BLaER1 treated with 17β-estradiol and CSF1 and Interleukin-3, amounts not matched to agents 10 nM and 100 nM (cell line): ENCODE measurements at regions not wholly inside any gene's neighbourhood (a gene's known extent, or its start where the extent isn't known, plus 50 kb on each side); places are given as distances from the start of the nearest gene placed in this dataset.

Experiments
- H3K27ac ChIP-seq, 11 experiments: shearing (Covaris generic); formaldehyde crosslinking; 2 replicates each; pipeline ENCODE4 v1.8.1; 2022
- H3K27me3 ChIP-seq, 11 experiments: shearing (Covaris generic); formaldehyde crosslinking; 2 replicates each; pipeline ENCODE4 v1.8.1; 2022
- H3K36me3 ChIP-seq, 11 experiments: shearing (Covaris generic); formaldehyde crosslinking; 2 replicates each; pipeline ENCODE4 v1.8.1; 2022
- H3K4me1 ChIP-seq, 10 experiments: shearing (Covaris generic); formaldehyde crosslinking; 2 replicates each; pipeline ENCODE4 v1.8.1; 2022
- H3K4me2 ChIP-seq, 11 experiments: shearing (Covaris generic); formaldehyde crosslinking; 2 replicates each; pipeline ENCODE4 v1.8.1; 2022
- H3K4me3 ChIP-seq, 10 experiments: shearing (Covaris generic); formaldehyde crosslinking; 2 replicates each; pipeline ENCODE4 v1.8.1; 2022
- H3K9ac ChIP-seq, 11 experiments: shearing (Covaris generic); formaldehyde crosslinking; 2 replicates each; pipeline ENCODE4 v1.8.1; 2022
- H3K9me3 ChIP-seq, 11 experiments: shearing (Covaris generic); formaldehyde crosslinking; replicated peaks in 1 of 11; 2 replicates each; pipeline ENCODE4 v1.8.1; 2022
- H4K20me1 ChIP-seq, 11 experiments: shearing (Covaris generic); formaldehyde crosslinking; 2 replicates each; pipeline ENCODE4 v1.8.1; 2022
- Cebpa-rat ChIP-seq, 11 experiments: shearing (Covaris generic); IDR thresholded peaks; 2 replicates each; pipeline ENCODE4 v1.8.1; 2022

DNA sequence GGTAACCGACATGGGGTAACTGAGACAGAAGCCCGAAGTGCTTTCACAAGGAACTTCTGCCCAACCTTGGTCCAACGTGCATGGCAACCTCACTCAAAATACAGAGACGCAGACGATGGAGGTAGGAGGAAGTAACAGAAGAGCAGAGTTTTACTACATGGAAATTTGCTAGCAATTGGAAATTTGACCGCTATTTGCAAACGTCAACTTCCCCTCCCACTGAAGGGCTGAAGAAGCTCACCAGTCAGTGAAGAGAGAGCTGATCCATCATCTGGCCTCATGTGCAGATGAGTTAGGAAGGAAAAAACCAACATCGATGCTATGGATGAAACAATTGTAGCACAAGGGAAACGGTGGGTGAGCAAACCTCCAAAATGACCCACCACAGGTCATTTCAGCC, 196.7 kb downstream of the RGS3 start:
- no peak for TF ChIP-seq Cebpa-rat (IDR thresholded peaks at IDR 0.05)
- no peak overlapping the region for H3K9ac ChIP-seq
- H3K27me3 ChIP-seq, result no peaks in the 10 kb centered on the region
- no peak overlapping the region for H3K4me3 ChIP-seq
- 0 out of 22 replicates have a peak, but pooled peaks cover 0 to 6% (median 0%) of the 10 kb centered on the region in 11 experiments for H3K9me3 ChIP-seq
- H3K4me2 ChIP-seq, result peak overlapping the region in 3 of 11 experiments; percentile 35 to 79 (median 68); a peak in 5 of 22 replicates
- H4K20me1 ChIP-seq, result no peaks in the 10 kb centered on the region
- H3K36me3 ChIP-seq, result no peaks in the 10 kb centered on the region
- no peak overlapping the region for H3K27ac ChIP-seq
- peaks cover 25 to 59% (median 46%) of the 10 kb centered on the region in 10 experiments for H3K4me1 ChIP-seq

DNA sequence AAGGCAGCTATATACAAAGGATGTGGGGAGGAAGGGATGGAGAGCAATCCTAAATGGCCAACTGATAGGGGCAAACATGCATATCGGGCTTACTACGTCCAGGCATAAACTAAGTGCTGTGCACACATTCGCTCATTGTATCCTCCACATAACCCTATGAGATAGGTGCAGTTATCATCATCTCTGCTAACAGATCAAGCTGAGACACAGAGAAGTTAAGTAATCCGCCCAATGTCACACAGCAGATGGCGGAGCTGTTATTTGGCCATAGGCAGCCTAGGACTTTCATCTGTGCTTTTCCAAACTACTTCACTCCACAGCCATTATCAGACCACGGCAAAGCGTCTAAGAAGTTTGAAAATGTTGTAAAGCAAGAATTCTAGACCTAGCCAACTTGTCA, 197.5 kb downstream of the RGS3 start:
- no peak overlapping the region for H3K27ac ChIP-seq
- H3K36me3 ChIP-seq, result no peaks in the 10 kb centered on the region
- H3K9ac ChIP-seq, result no peak overlapping the region
- H3K4me2 ChIP-seq, result 0 out of 22 replicates have a peak overlapping the region, but pooled peaks of 1 of the 11 experiments have one; percentile 79
- H3K4me3 ChIP-seq, result no peak overlapping the region
- peaks cover 25 to 52% (median 44%) of the 10 kb centered on the region in 10 experiments for H3K4me1 ChIP-seq
- 0 out of 22 replicates have a peak, but pooled peaks cover 0 to 6% (median 0%) of the 10 kb centered on the region in 11 experiments for H3K9me3 ChIP-seq
- no peak for TF ChIP-seq Cebpa-rat (IDR thresholded peaks at IDR 0.05)
- H4K20me1 ChIP-seq, result no peaks in the 10 kb centered on the region
- H3K27me3 ChIP-seq, result no peaks in the 10 kb centered on the region

DNA sequence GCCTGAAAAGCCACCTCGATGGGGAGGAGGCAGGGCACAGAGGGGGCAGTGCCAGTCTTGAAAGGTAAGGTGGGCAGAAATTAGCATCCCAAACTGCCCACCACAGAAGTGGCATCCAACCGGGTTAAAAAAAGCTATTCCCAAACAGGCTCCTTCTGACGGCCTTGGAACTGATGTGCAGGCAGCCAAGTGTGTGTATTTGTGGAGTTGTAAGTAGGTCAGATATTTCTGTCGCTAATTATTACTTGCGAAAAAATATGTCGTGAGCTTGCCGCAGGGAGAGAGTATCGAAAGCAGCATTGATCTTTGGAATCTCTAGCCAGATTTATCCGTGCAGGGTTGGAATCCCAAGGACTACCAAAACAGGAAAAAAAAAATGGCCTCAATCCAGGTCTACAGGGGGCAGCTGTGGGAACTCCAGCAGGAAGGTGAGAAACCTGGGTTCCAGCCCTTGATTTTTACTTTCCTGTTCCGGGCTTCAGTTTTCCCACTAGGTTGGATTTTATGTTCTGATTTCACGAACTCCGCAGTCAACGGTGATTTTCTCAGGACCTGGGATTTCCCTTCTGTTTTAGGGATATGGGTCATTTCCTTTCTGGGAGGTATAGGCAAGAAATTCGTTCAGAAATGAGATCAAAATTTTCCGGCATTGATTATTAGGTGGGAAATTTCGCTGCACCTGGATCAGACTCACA, 200.8 kb downstream of the RGS3 start:
- Histone ChIP-seq H3K9ac (no peak overlapping the region), H3K27me3 (no peaks in the 10 kb centered on the region), H3K9me3 (0 out of 22 replicates have a peak, but pooled peaks cover 0 to 6% (median 0%) of the 10 kb centered on the region in 11 experiments), H3K4me1 (peaks cover 23 to 47% (median 31%) of the 10 kb centered on the region in 10 experiments), H3K4me3 (no peak overlapping the region), H3K27ac (no peak overlapping the region), H3K4me2 (peak overlapping the region in 7 of 11 experiments; percentile 0 to 31 (median 9); a peak in 6 of 22 replicates), H4K20me1 (no peaks in the 10 kb centered on the region), H3K36me3 (no peaks in the 10 kb centered on the region)
- TF ChIP-seq Cebpa-rat (IDR thresholded peaks at IDR 0.05), result no peak

DNA sequence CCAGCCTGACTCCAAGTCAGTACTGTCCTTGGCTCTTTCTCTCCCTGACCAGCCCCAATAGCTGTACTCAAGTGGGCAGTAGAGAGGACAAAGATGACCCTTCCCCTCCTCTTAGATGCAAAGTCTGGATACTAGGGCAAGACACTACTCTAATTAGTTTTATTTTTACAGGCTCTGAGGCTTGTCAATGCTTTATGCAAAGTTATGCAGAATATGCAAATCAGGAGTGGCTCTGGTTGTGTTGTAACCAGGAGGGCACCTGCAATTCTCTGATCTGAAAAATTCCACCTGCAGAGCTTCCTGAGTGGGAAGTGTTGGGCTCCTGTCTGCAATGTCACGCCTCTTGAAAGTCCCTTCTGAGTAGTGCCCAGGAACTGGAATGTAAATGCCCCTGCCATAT, 201.5 kb downstream of the RGS3 start:
- H3K4me2 ChIP-seq, result no peak overlapping the region
- no peaks in the 10 kb centered on the region for H4K20me1 ChIP-seq
- 0 out of 22 replicates have a peak, but pooled peaks cover 0 to 6% (median 0%) of the 10 kb centered on the region in 11 experiments for H3K9me3 ChIP-seq
- no peaks in the 10 kb centered on the region for H3K27me3 ChIP-seq
- H3K9ac ChIP-seq, result no peak overlapping the region
- no peaks in the 10 kb centered on the region for H3K36me3 ChIP-seq
- peaks cover 24 to 48% (median 33%) of the 10 kb centered on the region in 10 experiments for H3K4me1 ChIP-seq
- H3K27ac ChIP-seq, result no peak overlapping the region
- TF ChIP-seq Cebpa-rat (IDR thresholded peaks at IDR 0.05), result no peak
- H3K4me3 ChIP-seq, result no peak overlapping the region

DNA sequence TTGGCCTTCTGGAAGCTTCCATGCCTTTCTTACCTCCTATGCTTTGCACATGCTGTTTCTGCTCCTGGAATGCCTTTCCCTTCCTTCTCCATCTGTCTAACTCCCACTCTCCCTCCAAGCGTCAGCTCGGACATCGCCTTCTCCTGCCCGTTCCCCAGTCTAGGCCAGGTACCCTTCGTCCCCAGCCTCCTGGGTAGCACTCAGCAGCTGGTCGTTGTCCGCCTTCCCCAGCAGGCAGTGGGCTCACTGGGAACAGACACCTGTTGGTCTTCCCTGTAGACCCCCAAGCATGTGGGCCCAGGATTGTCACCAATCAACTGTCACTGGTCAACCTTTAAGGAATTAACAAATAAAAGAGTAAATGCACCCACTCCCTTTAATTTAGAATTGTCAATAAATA, 202.2 kb downstream of the RGS3 start:
- H3K4me3 ChIP-seq, result no peak overlapping the region
- 0 out of 22 replicates have a peak, but pooled peaks cover 0 to 6% (median 0%) of the 10 kb centered on the region in 11 experiments for H3K9me3 ChIP-seq
- peaks cover 24 to 55% (median 40%) of the 10 kb centered on the region in 10 experiments for H3K4me1 ChIP-seq
- no peaks in the 10 kb centered on the region for H3K36me3 ChIP-seq
- no peak for TF ChIP-seq Cebpa-rat (IDR thresholded peaks at IDR 0.05)
- H3K4me2 ChIP-seq, result no peak overlapping the region
- no peak overlapping the region for H3K9ac ChIP-seq
- no peaks in the 10 kb centered on the region for H4K20me1 ChIP-seq
- H3K27me3 ChIP-seq, result no peaks in the 10 kb centered on the region
- H3K27ac ChIP-seq, result no peak overlapping the region

DNA sequence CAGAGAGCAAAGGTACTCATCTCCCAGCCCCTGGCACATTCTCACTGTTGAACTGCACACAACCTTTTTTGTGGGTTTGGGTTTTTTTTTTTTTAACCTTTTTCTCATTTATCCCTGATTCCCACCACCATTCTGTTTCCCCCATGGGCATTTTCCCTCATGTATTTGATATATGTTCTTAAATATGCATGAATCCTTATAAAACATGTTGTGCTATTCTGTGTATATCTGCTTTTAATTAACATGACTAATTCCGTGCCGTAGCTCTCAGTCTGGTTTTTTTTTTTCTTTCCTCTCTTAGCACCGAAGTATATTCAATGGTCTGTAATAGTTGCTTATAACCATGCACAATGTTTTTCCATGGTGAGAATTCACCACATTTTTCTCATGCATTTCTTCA, 204.5 kb downstream of the RGS3 start:
- Histone ChIP-seq H3K36me3 (no peaks in the 10 kb centered on the region), H3K27ac (peak overlapping the region in 4 of 11 experiments; percentile 3 to 52 (median 42); a peak in 3 of 22 replicates), H3K4me1 (peaks cover 23 to 70% (median 63%) of the 10 kb centered on the region in 10 experiments), H4K20me1 (no peaks in the 10 kb centered on the region), H3K9ac (peak overlapping the region in 1 of 11 experiments; percentile 38; a peak in 1 of 22 replicates), H3K9me3 (0 out of 22 replicates have a peak, but pooled peaks cover 0 to 6% (median 0%) of the 10 kb centered on the region in 11 experiments), H3K4me2 (peak overlapping the region in 6 of 11 experiments; percentile 27 to 92 (median 44); a peak in 12 of 22 replicates), H3K4me3 (no peak overlapping the region), H3K27me3 (no peaks in the 10 kb centered on the region)
- no peak for TF ChIP-seq Cebpa-rat (IDR thresholded peaks at IDR 0.05)

DNA sequence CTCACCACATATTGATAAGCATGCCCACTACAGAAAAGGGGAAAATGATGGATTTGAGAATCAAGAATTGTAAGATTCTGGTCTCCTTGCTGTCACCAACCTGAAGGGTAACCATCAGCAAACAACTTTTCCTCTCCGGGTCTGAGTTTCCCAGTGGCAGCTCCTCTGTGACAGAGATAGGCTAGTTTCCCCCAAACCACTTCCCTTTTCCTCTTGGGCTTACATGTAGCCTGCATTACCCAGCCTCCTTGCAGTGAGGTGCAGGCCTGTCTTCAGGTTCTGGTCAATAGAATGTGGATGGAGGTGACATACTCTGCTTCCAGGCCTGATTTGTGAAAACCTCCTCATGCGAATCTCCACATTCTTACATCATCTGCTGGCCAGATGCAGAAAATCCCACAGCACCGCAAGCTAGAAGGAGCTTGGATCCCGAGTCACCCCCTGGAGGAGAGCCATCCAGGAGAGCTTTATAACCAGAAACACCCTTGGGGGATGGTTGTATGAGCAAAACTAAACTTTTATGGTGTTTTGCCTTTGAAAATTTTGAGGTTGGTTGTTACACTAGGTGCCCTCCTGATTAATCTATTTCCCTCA, 206.1 kb downstream of the RGS3 start:
- H4K20me1 ChIP-seq, result no peaks in the 10 kb centered on the region
- peaks cover 38 to 71% (median 69%) of the 10 kb centered on the region in 10 experiments for H3K4me1 ChIP-seq
- no peak overlapping the region for H3K4me3 ChIP-seq
- H3K27me3 ChIP-seq, result no peaks in the 10 kb centered on the region
- peak overlapping the region in 4 of 11 experiments; percentile 10 to 45 (median 22); a peak in 7 of 22 replicates for H3K9ac ChIP-seq
- no peak for TF ChIP-seq Cebpa-rat (IDR thresholded peaks at IDR 0.05)
- H3K36me3 ChIP-seq, result no peaks in the 10 kb centered on the region
- 0 out of 22 replicates have a peak, but pooled peaks cover 0 to 6% (median 0%) of the 10 kb centered on the region in 11 experiments for H3K9me3 ChIP-seq
- H3K27ac ChIP-seq, result peak overlapping the region in 7 of 11 experiments; percentile 33 to 95 (median 52); a peak in 12 of 22 replicates
- H3K4me2 ChIP-seq, result peak overlapping the region; percentile 58 to 96 (median 77)

DNA sequence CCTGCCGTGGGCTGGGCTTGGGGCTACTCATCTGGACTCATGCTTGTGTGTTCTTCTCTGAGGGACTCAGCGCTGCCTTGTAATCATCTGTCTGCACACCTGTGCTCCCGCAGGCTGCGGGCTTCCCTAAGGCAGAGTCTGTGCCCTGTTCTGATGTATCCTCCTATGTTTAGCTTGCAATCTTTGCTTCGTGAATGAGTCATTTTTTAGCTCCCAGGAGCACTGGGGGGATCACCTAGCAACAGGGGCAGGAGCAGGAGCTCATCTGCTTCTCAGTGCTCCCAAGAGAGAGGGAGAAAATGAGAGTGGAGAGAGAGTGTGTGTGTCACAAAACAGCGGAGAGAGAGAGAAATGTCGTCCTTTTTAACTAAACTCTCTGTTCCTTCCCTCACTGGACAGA, 202.4 kb upstream of the ZNF618 start:
- Histone ChIP-seq H3K4me1 (peaks cover 71 to 100% (median 98%) of the 10 kb centered on the region in 10 experiments), H3K36me3 (no peaks in the 10 kb centered on the region), H3K4me2 (peak overlapping the region; percentile 83 to 96 (median 89)), H4K20me1 (no peaks in the 10 kb centered on the region), H3K27me3 (no peaks in the 10 kb centered on the region), H3K9ac (peak overlapping the region in 8 of 11 experiments; percentile 22 to 86 (median 78); a peak in 14 of 22 replicates), H3K4me3 (0 out of 20 replicates have a peak overlapping the region, but pooled peaks of 2 of the 10 experiments have one; percentile 9 to 12), H3K9me3 (no peaks in the 10 kb centered on the region), H3K27ac (peak overlapping the region in 7 of 11 experiments; percentile 83 to 95 (median 91); a peak in 13 of 22 replicates)
- TF ChIP-seq Cebpa-rat (IDR thresholded peaks at IDR 0.05), result no peak; a peak in 1 of 22 replicates

DNA sequence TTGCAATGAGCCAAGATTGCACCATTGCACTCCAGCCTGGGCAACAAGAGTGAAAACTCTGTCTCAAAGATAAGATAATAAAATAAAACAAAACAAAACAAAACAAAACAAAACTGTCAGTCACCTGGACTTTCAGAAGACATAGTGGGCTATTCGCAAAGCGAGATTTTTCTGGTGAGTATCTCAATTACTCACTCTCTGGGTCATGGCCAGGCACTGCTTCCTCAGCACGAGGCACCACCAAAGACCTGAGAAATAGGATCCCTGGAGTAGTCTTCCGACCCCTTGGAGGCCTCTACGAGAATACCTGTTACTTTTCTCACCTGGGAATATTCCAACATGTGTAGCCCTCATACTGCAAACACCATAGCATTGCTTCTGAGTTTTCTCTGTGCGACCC, 201.7 kb upstream of the ZNF618 start:
- Histone ChIP-seq H3K27ac (peak overlapping the region in 10 of 11 experiments; percentile 82 to 95 (median 87); a peak in 20 of 22 replicates), H3K4me2 (peak overlapping the region; percentile 83 to 96 (median 89)), H3K9me3 (no peaks in the 10 kb centered on the region)

More for the DNA sequence above, 201.7 kb upstream of the ZNF618 start:
- no peaks in the 10 kb centered on the region for H3K27me3 ChIP-seq
- H3K4me3 ChIP-seq, result 0 out of 20 replicates have a peak overlapping the region, but pooled peaks of 1 of the 10 experiments have one; percentile 13
- no peaks in the 10 kb centered on the region for H4K20me1 ChIP-seq
- H3K4me1 ChIP-seq, result peaks cover 73 to 100% (median 98%) of the 10 kb centered on the region in 10 experiments
- peak overlapping the region in 10 of 11 experiments; percentile 71 to 86 (median 77); a peak in 15 of 22 replicates for H3K9ac ChIP-seq
- no peak; a peak in 1 of 22 replicates for TF ChIP-seq Cebpa-rat (IDR thresholded peaks at IDR 0.05)
- no peaks in the 10 kb centered on the region for H3K36me3 ChIP-seq
